GM21390 (cell line): ENCODE measurements at regions not wholly inside any gene's neighbourhood (a gene's known extent, or its start where the extent isn't known, plus 50 kb on each side); places are given as distances from the start of the nearest gene placed in this dataset.
"Not testable (repeated sequence)": the region's sequence is repeated elsewhere in the genome, so short reads cannot be mapped to it uniquely, and the experiment has no call there.

Source experiments
- ATAC-seq: cut with Tn5 transposase; IDR thresholded peaks from one replicate; pipeline ENCODE4 v1.9.1; 2021; ENCODE audit not compliant: unreplicated experiment

DNA sequence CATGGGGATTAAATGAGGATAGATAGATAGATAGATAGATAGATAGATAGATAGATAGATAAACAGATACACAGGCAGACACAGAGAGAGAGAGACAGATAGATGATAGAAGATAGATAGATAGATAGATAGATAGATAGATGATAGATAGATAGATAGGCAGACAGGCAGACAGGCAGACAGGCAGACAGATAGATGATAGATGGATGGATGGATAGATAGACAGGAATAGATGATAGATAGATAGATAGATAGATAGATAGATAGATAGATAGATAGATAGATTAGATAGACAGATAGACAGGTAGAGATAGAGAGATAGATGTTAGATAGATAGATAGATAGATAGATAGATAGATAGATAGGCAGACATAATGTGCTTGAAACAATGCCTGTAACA is 137.3 kb downstream of the MED10 start:
- not testable (repeated sequence) for ATAC-seq

DNA sequence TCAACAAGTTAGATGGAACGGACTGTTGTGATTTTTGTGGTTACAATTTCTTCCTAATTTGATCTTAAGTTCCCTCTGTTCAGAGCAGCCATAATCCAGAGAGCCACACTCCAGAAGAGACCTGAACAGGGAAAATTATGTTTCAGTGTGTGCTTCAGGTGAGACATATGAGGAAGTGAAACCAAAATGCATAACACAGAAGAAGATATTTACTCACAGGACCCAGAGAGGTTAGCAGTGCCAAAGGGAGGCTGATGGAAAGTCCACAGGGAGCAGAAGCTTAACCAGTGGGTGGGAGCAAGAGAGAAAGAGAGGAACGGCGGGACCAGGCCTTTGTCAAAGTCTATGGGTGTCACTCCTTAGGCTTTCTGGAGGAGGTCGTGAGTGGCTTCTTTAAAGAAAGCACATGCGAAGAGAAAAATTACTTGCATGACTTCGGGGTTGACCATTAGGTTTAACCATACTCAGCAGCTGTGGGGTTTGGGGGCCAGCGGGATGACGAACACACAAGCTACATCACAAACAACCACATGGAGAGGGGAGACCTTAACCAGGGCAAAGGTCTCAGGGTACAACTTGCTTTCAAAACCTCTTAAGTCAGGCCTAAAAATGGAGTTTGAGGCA is 141.4 kb downstream of the MED10 start:
- ATAC-seq, result peak; percentile 73

DNA sequence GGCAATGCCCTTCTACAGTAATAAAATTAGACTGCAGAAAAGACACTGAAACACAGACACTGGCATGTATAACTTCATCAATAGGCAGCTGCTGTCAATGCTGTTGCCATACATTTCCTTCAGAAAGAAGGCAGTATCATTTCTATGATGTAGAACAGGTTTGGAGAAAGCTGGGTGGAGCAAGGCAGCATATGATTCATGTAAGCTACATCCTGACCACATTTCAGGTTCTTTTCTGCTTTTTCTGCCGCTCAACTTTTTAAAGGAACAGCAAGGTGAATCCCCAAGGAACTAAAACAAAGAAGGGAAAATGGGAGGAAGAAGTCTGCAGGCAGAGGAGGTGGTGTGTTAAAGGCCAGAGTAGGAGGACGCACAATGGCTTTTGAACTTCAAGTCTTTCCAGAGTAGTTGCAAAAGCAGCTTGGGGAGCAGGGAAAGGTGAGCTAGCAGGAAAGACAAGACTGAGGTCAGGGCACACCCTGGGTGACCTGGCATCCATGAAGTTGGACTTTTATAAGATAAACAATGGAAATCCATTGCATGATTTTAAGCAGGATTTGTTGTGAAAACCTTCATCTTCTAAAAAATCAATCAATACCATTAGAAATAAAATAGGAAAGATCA is 142.1 kb downstream of the MED10 start:
- ATAC-seq, result no peak

DNA sequence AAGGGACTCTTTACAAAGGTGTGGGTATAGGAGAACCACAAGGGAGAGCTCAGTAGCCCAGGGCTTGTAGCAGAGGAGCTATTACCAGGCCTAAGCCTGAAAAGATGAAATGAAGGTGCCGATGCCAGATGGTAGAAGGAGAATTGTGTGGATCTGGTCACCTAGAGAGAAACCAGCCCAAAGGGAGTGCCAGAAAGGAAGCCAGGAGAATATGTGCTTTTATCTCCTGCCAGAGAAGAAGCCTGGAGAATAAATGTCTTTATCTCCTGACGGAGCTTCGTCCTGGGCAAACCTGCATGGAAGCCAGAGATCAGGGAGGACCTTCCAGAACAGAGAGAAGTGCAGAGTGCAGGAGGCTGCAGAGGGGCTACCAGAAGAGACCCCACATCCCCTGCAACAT is 142.6 kb downstream of the MED10 start:
- ATAC-seq, result no peak

DNA sequence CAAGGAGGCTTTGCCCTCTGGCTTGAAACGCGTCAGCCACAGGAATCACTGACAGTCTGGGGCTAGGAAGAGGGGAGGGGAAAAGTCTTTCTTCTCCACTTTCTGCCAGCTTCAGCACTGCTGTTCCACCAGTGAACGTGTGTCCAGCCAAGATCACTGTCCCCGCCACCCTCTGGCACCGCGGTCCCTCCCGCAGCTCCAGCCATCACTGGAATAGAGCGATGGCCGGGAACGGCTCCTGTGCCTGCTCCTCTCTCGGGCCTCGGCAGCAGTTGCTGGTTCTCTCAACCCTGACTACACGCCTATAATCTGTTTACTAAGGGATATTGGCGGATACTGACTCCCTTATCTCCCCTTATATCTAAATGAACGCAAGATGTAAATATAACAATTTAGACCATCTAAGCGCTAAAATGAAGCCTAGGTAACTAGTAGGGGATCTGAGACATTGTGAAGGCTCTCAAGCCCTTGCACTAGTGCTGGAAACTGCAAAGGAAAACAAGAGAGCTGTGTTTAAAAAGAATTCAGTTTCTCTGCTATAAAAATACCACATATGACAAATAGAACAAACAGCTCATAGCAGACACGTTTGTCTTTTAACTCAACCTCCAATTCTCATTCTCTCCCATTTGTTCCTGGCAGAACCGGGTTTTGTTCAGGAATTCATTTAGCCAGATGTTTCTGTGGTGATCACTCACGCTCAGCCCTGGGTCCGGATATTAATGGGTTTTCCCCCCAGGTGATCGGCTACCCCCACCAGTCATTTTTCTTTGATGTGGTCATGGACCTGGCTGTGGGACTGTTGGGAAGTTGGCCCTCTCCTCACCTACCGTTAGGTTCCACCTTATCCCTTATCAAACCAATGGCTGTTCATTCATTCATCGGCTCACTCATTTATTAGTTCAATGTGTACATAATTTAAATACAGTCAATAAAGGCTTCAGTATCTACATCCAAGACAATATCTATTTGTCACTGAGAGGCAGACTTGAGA is 149.8 kb downstream of the MED10 start:
- ATAC-seq, result no peak

DNA sequence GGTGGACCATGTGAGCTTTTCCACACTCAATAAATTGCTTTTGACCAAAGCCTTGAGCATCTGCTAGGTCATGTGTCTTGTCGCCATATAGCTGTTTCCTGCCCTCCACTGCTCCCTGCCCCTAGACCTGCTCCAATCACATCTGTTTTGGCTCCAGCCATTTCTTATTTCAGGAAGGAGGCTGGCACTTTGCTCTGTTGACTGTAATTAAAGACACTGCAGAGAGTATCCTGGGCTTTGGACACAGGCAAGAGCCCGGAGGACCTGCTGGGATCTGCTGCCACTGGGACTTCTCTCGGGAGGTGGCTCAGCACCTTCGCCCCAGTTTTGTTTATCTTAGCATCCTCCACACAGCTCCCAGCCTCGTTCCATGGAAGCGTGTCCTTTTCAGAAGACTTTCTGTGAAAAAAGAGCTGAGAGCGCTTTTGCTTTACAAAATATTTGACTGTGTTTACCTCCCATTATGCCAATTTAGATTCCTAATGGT is 153.2 kb downstream of the MED10 start:
- no peak for ATAC-seq

DNA sequence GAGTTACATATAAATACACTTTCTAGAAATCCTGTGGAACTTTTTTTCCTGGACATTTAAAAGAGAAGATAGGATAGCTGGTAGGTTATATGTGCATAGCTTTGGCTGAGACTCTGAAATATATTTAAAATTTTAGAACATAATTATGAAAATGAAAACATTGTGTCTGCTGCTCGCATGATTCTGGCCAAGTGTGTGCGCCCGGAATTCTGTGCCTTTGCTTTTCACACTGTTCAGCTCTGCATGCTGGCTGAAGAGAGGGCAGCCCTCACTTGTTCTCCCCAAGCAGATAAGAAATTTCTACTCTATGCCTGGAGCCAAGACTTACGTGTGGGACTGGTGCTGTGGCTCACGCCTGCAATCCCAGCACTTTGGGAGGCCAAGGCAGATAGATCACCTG is 153.9 kb downstream of the MED10 start:
- no peak for ATAC-seq

DNA sequence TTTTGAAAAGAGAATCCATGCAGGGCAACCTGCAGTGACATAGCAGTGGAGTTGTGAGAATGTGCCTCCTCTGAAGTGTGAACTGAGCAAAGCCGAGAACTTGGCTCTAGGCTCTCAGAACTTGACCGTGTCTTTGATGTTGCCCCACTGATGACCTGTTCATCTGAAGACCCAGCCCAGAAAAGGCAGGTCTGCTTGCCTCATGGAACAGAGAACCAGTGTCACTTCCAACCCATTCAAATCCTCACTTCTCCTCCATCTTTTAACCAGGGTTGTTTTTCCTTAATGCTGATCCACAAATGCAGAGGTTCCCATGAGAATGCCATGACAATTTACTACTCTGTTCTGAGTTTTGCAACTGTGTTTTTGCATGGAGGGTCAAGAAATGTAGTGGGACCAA is 155.4 kb downstream of the MED10 start:
- no peak for ATAC-seq

DNA sequence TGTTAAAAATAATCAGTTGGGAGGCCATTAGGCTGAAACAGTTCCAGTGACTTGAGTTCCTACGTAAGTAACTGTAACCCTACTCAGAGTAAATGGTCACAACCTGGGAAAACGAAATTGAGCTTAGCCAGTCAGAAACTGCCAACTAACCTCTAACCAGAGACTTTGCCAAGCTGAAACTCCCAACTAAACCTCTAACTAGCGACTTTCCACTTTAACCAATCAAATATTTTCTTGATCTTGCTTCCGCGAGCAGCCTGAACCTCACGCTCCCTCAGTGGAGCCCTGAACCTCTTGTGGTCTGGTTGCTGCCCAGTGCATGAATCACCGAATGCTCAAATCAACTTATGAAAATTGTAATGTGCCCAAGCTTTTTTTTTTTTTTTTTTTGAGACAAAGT is 156.2 kb downstream of the MED10 start:
- no peak for ATAC-seq

DNA sequence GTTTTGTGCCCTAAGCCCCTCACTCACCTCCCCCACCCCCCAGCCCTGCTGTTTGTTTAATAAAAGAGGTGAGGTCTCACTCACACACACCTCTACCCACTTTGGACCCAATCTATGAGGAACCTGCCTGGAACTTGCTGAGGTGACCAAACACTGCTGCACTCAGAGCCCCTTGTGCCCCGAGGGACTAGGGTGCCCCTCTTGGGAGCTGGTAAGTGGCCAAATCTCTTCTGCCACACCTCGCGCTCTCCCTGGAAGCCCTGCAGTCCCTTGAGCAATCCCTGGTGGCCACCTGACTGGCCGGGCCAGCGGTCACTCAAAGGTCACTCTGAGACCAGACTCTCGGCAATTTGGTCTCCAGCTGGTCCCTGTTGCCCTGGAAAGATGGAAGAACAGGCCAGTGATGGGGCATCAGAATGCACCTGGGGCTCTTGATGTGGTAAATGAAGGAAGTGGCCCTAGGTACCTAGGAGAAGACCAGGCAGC is 157.2 kb downstream of the MED10 start:
- ATAC-seq, result no peak

DNA sequence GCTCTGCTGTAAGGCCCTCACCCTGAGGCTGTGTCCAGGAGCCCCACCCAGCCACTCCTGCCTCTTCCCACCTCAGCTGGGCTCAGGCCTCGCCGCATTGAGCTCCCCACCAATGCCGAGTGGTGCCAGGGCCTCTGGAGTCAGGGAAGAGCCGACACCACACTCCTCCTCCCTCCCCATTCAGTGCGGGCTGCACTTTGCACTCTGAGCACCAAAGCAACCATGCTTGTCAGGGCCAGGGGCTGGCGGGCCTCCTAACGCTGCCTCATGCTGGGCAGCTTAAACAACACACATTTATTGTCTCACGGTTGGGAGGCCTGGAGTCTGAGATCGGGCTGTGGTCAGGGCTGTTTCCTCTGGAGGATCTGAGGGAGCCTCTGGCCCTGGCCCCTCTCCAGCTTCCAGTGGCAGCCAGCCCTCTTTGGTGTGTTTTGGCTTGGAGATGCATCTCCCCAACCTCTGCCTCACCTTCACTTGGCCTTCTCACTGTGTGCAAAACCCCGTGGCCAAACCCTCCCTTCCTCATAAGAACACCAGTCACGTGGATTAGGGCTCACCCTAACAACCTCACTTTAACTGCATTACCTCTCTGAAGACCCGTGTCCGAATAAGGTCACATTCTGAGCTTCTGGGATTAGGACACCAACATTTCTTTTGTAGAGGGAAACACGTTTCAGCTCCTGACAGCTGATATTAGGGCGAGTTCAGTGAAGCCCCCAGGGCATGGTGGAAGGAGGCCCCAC is 157.8 kb downstream of the MED10 start:
- ATAC-seq, result no peak

DNA sequence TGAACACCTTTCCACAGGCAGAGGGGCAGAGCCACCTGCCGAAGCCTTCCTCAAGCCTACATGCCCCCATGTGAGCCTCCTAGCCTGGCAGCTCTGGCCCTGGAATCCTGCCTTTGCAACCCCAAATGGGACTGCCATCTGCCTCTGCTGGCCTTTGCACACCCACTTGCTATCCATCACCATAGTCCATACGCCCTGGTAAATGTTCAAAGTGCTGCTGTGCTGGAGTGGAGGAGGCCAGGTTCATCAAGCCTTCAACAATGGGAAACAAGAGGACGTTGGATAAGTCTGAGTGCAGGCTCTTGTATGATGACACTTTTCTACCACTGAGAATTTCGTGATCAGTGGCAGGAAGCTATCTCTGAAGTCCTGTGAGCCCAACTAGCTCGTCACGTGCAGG is 159.8 kb downstream of the MED10 start:
- ATAC-seq, result no peak

DNA sequence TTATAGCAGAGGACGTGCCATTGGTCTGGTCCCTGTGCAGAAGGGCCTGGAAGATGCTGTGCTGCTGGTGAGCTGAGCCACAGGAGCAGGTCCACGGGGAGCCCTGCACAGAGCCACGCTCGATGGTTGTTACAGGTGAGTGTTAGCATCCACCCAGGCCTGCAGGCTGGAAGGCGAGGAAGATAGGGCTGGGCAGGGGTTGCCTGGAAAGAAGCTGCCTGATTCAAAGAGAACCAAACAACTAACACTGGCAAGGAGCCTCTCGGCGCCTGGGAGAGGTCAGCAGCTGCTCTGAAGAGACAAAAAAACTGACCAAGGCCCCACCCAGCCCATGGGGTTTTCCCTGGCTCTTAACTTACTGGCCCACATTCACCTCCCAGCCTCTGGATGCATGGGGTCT is 160.2 kb downstream of the MED10 start:
- no peak for ATAC-seq

DNA sequence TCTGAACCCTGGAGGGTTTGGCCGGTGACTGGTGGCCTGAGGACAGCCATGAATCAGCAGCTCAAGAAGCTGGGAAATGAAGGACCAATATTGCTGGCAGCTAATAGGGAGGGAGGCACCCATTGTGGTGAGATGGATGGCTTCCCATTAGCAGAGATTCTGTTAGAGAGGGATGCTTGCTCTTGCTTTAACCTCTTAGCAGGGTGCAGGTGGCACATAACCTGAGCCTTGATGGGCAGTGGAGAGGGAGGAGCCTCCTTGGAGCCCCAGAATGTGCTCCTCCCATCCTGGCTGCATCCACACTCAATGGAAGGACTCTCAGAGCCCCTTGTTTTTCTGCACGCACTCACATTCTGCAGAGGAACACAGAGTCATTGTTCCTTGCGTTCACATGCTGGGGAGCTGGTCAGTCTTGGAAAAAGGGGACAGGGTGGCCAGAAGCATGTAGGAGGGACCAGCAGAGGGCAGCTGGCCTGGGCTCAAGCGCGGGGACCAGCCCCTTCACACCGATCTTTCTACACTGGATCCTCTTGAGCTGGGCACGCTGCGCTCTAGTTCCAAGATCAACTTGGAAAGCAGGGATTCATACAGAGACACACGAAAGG is 161.8 kb downstream of the MED10 start:
- ATAC-seq, result no peak

DNA sequence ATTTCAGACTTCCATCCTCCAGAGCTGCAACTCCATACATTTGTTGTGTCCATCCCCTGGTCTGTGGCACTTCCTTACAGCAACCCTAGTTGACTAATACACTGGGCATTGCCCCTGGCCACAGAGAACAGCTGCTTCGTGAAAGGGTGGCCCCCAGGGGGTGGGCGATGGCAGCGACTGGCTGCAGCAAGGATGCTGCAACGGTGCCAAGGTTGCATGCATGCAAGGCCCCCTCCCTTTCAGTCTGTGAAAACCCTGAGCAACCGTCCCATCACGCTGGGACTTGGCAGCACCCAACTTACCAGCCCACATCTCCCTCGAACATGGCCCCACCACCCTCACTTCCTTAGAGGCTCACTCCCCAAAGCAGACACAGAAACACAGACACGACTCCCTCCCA is 162.5 kb downstream of the MED10 start:
- no peak for ATAC-seq

DNA sequence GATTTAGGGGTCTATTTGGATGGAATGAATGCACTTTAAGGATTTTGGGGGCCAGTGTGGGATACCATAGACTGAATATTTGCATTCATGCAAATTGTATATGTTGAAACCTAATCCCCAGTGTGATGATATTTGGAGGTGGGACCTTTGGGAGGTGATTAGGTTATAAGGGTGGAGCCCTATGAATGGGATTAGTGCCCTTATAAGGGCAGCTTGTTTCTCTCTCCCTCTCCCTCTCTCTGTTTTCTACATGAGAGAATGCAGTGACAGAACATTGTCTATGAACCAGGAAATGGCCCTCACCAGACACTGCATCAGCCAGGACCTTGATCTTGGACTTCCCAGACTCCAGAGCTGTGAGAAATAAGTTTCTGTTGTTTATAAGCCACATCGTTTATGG is 166.1 kb downstream of the MED10 start:
- no peak for ATAC-seq

DNA sequence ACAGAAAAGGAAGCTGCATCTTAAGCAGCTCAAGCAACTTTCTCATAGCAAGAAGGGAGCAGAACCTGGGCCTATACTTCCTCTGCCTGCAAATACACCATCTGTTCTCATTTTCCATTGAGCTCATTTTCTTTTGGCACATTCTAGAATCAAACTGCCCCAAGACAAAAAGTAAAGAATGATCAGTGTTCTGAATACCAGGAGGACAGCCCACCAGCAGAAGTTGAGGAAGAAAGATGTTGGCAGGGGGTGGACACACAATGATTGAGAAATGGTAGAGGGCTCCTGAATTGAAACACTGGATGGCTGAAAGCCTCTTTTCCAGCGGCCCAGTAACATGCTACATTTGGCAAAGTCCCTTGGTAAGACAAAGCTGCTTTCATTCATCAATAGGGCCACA is 171.8 kb downstream of the MED10 start:
- no peak for ATAC-seq

DNA sequence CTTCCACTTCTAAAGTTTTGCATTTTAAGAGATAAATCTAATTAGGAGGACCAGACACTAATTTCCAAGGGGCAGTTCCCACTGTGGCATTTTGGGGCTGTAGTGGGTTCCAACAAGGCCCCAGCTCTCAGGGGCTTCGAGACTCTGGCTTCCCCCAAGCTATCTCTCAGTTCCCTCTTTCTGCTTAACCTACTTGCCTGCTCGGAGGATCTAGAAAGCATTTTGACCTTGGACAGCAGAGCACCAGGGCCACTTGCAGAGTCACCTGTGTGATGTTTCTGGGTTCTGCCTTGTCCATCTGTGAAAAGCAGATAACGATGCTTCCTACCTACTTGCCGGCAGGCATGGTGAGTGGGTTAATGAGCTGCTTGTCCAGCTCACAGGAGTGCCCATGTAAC is 175.4 kb downstream of the MED10 start:
- ATAC-seq, result no peak

DNA sequence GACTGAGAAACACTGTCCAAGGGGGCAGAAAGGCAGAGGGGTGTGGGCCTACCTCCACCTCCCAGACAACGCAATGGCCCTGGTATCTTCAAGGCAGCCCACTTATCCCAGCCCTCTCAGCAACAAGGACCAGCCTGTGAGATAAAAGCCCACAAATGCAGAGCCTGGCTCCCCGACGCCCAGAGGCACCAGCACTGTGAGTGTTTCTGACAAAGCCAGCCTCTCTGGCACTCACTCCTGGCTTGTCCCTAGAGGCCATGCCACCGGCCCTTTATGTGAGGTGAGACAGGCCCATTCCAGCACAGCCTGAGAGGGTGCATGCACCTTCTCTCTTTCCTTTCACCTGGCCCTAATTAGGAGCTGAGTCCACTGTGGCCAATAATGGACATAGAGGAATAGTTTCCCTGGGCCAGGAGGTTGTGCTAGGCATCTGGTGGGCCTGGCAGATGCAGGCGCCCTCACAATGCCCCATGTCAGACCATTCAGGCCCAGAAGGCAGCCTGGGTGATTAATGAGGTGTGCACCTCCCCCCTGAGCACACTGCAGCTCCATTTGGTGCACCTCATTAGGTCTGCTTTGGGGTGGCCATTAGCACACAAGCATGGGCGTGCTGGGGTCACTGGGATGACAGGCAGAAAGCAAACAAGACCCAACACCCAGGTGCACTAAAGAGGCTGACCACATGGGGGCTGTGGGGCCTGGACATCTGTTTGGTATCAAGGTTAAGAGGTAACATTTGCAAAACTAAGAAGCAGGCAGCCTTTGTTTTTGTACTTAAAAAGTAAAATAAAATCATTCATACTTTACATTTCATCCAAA is 176.0 kb downstream of the MED10 start:
- no peak for ATAC-seq

DNA sequence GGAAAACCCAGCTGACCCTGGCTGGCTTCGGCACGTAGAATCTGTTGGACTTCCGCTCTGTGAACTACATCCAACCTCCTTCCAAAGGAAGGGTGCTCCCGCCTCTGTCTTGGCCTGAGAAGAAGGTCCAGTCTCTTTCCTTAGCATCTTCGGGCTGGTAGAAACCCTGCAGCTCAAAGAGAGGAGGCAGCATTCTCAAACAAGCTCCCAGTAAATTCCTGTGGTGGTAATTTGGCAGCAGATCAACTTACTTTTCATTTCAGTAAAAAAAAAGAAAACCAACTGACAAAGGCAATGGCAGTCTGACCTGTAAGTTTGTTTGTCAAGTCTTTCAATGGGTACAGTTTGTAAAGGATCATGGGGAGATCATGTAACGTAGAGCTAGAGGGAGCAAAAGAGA is 176.7 kb downstream of the MED10 start:
- ATAC-seq, result no peak
